ENCODE measurements at regions not wholly inside any gene's neighbourhood (a gene's known extent, or its start where the extent isn't known, plus 50 kb on each side); places are given as distances from the start of the nearest gene placed in this dataset.

- H3F3A ChIP-seq (ENCODE audit: insufficient read depth, low read length): peaks cover 11% of the 10 kb centered on the region; the same call in 1 of the 2 replicates
- H4K20me1 ChIP-seq (ENCODE audit: insufficient read depth, low read length): no peaks in the 10 kb centered on the region
- H3K36me3 ChIP-seq (ENCODE audit: insufficient read depth, low read length): peaks cover 16% of the 10 kb centered on the region
- TF ChIP-seq EZH2 (IDR thresholded peaks at IDR 0.05; ENCODE audit: borderline replicate concordance, low read length) (no peak), CTCF (IDR thresholded peaks at IDR 0.05; ENCODE audit: low read length) (no peak)
- H2AFZ ChIP-seq (ENCODE audit: low read length): no peak overlapping the region
- H3K9ac ChIP-seq (ENCODE audit: low read length): no peak overlapping the region; the same call in 1 of the 2 replicates
- no peaks in the 10 kb centered on the region for H3K9me2 ChIP-seq (ENCODE audit: low read depth, low read length)
- H3K27ac ChIP-seq (ENCODE audit: low read depth, low read length, poor library complexity, severe bottlenecking): peak overlapping the region; percentile 94
- H3K4me1 ChIP-seq (ENCODE audit: insufficient read depth, low read length, severe bottlenecking): peaks cover 87% of the 10 kb centered on the region
- H3K27me3 ChIP-seq (ENCODE audit: insufficient read depth, low read length): no peaks in the 10 kb centered on the region
- H3K4me2 ChIP-seq (ENCODE audit: low read length): no peak overlapping the region; the same call in 1 of the 2 replicates
- no peak overlapping the region for H3K4me3 ChIP-seq (ENCODE audit: low read depth, low read length, poor library complexity, severe bottlenecking)
- H3K79me2 ChIP-seq (ENCODE audit: insufficient read depth, low read length): no peaks in the 10 kb centered on the region
- H3K9me3 ChIP-seq (ENCODE audit: low read length): no peaks in the 10 kb centered on the region
Measured at GRCh38 chr7:50152486-50152885, 59.4 kb upstream of the ZPBP start.

- no peaks in the 10 kb centered on the region for H3K9me3 ChIP-seq (ENCODE audit: low read length)
- H4K20me1 ChIP-seq (ENCODE audit: insufficient read depth, low read length): no peaks in the 10 kb centered on the region
- TF ChIP-seq CTCF (IDR thresholded peaks at IDR 0.05; ENCODE audit: low read length) (peak; percentile 38; the same call in 1 of the 2 replicates), EZH2 (IDR thresholded peaks at IDR 0.05; ENCODE audit: borderline replicate concordance, low read length) (no peak)
- peak overlapping the region; percentile 15 for H3K4me3 ChIP-seq (ENCODE audit: low read depth, low read length, poor library complexity, severe bottlenecking)
- H3K4me2 ChIP-seq (ENCODE audit: low read length): peak overlapping the region; percentile 51
- no peaks in the 10 kb centered on the region for H3K79me2 ChIP-seq (ENCODE audit: insufficient read depth, low read length)
- no peaks in the 10 kb centered on the region for H3K27me3 ChIP-seq (ENCODE audit: insufficient read depth, low read length)
- H3K36me3 ChIP-seq (ENCODE audit: insufficient read depth, low read length): peaks cover 16% of the 10 kb centered on the region
- peaks cover 12% of the 10 kb centered on the region; the same call in 1 of the 2 replicates for H3F3A ChIP-seq (ENCODE audit: insufficient read depth, low read length)
- H3K27ac ChIP-seq (ENCODE audit: low read depth, low read length, poor library complexity, severe bottlenecking): peak overlapping the region; percentile 94
- no peaks in the 10 kb centered on the region for H3K9me2 ChIP-seq (ENCODE audit: low read depth, low read length)
- H3K9ac ChIP-seq (ENCODE audit: low read length): peak overlapping the region; percentile 49
- peaks cover 88% of the 10 kb centered on the region for H3K4me1 ChIP-seq (ENCODE audit: insufficient read depth, low read length, severe bottlenecking)
- no peak overlapping the region for H2AFZ ChIP-seq (ENCODE audit: low read length)
Measured at GRCh38 chr7:50151661-50152060, 58.6 kb upstream of the ZPBP start.

- Histone ChIP-seq H3K4me3 (ENCODE audit: low read depth, low read length, poor library complexity, severe bottlenecking) (peak overlapping the region; percentile 15), H3K27me3 (ENCODE audit: insufficient read depth, low read length) (no peaks in the 10 kb centered on the region), H4K20me1 (ENCODE audit: insufficient read depth, low read length) (no peaks in the 10 kb centered on the region), H3K9me3 (ENCODE audit: low read length) (no peaks in the 10 kb centered on the region), H3K9me2 (ENCODE audit: low read depth, low read length) (no peaks in the 10 kb centered on the region), H3K9ac (ENCODE audit: low read length) (peak overlapping the region; percentile 49), H3K4me1 (ENCODE audit: insufficient read depth, low read length, severe bottlenecking) (peaks cover 88% of the 10 kb centered on the region), H3F3A (ENCODE audit: insufficient read depth, low read length) (peaks cover 12% of the 10 kb centered on the region), H3K4me2 (ENCODE audit: low read length) (peak overlapping the region; percentile 51), H3K36me3 (ENCODE audit: insufficient read depth, low read length) (peaks cover 16% of the 10 kb centered on the region), H2AFZ (ENCODE audit: low read length) (no peak overlapping the region), H3K79me2 (ENCODE audit: insufficient read depth, low read length) (no peaks in the 10 kb centered on the region), H3K27ac (ENCODE audit: low read depth, low read length, poor library complexity, severe bottlenecking) (peak overlapping the region; percentile 94)
- no peak for TF ChIP-seq CTCF (IDR thresholded peaks at IDR 0.05; ENCODE audit: low read length)
- TF ChIP-seq EZH2 (IDR thresholded peaks at IDR 0.05; ENCODE audit: borderline replicate concordance, low read length): no peak
Measured at GRCh38 chr7:50151001-50151400, 58.0 kb upstream of the ZPBP start.
